ENCODE measurements at regions not wholly inside any gene's neighbourhood (a gene's known extent, or its start where the extent isn't known, plus 50 kb on each side); places are given as distances from the start of the nearest gene placed in this dataset.
"Not testable (repeated sequence)": the region's sequence is repeated elsewhere in the genome, so short reads cannot be mapped to it uniquely, and the experiment has no call there.

DNA sequence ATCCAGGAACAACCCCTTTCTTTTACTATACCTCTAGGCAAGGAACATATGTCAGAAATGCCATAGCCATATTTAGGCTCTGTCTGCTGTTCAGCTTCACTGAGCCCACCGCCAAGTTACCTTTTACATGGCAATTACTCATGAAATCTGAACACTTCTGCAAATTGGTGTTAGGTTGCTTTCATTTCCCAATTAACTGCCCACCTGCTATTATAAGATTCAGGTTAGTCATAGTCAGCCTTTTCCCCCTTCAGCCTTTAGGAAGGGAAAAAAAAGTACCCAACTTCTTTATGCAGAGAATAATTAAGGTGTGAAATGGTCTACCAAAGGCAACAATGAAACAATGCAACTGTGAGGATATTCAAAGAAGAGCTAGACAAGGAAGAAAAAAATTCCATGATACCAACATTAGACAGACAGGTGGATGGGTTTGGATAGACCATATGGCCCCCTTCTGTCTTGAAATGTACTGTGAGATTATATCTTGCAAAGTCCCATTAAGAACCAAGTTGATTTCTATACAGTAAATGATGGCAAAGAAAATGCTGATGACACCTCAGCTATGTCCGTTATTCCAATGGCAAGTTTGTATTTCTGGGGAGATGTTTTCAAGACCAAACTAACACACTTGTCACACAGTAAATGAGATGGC is 442.1 kb upstream of the NRP1 start:
- Mint-ChIP-seq H3K27me3 (ENCODE audit: unreplicated experiment) (no peaks in the 10 kb centered on the region), H3K36me3 (ENCODE audit: unreplicated experiment) (no peaks in the 10 kb centered on the region), H3K27ac (ENCODE audit: unreplicated experiment) (no peak overlapping the region), H3K4me3 (ENCODE audit: unreplicated experiment) (no peak overlapping the region), H3K9me3 (ENCODE audit: unreplicated experiment) (no peaks in the 10 kb centered on the region), H3K4me1 (ENCODE audit: unreplicated experiment) (peaks cover 2% of the 10 kb centered on the region)
- DNase-seq (ENCODE audit: extremely low spot score, unreplicated experiment), result no peak
- TF ChIP-seq, protein P1, sequence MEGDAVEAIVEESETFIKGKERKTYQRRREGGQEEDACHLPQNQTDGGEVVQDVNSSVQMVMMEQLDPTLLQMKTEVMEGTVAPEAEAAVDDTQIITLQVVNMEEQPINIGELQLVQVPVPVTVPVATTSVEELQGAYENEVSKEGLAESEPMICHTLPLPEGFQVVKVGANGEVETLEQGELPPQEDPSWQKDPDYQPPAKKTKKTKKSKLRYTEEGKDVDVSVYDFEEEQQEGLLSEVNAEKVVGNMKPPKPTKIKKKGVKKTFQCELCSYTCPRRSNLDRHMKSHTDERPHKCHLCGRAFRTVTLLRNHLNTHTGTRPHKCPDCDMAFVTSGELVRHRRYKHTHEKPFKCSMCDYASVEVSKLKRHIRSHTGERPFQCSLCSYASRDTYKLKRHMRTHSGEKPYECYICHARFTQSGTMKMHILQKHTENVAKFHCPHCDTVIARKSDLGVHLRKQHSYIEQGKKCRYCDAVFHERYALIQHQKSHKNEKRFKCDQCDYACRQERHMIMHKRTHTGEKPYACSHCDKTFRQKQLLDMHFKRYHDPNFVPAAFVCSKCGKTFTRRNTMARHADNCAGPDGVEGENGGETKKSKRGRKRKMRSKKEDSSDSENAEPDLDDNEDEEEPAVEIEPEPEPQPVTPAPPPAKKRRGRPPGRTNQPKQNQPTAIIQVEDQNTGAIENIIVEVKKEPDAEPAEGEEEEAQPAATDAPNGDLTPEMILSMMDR (IDR thresholded peaks at IDR 0.05), result no peak

DNA sequence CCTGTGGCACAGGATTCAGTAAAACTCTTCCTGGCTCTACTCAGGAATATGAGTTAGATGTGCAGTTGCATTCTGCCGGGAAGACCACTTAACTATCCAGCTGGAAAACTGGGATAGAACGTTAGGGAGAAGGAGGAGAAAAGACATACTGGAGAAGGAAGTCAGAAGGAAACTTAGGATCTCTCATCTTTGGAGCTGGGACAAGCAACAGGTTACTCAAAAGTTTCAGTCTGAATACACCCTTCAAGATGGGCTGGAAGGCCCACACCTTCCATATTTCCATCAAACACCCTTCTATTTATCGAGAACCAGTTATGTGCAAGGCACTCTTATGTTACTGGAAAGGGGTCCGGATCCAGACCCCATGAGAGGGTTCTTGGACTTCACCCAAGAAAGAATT is 440.4 kb upstream of the NRP1 start:
- H3K27me3 Mint-ChIP-seq (ENCODE audit: unreplicated experiment), result peaks cover 2% of the 10 kb centered on the region
- DNase-seq (ENCODE audit: extremely low spot score, unreplicated experiment), result no peak
- no peaks in the 10 kb centered on the region for H3K4me1 Mint-ChIP-seq (ENCODE audit: unreplicated experiment)

DNA sequence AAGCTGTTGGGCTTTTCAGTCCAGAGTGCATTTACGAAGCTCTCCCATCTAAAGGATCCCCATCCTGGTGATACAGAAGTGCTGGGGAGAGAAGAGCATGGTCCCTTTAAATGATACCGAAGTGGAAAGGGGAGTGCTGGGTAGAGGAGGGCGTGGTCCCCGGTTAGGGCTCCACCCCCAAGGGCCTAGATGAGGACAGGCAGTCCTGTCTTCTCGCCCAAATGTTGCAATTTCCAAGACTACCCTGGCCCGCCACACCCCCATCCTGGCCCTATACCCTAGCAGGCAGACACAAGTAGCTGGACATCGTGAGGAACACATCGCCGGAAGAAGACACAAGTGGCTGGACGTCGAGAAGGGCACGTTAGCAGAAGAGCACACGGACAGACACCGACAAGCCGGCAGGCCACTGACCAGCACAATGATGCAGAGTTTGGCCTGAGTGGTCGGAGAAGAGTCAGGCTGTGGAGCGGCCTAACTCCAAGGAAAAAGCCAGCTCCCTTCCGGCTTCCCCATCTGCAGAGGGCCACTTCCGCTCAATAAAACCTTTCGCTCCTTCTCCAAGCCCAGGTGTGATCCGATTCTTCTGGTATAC is 439.5 kb upstream of the NRP1 start:
- H3K27ac Mint-ChIP-seq (ENCODE audit: unreplicated experiment), result no peak overlapping the region
- DNase-seq (ENCODE audit: extremely low spot score, unreplicated experiment), result no peak
- TF ChIP-seq, protein P1 (IDR thresholded peaks at IDR 0.05), result no peak
- H3K4me1 Mint-ChIP-seq (ENCODE audit: unreplicated experiment), result no peaks in the 10 kb centered on the region
- no peaks in the 10 kb centered on the region for H3K9me3 Mint-ChIP-seq (ENCODE audit: unreplicated experiment)
- peaks cover 2% of the 10 kb centered on the region for H3K27me3 Mint-ChIP-seq (ENCODE audit: unreplicated experiment)
- no peaks in the 10 kb centered on the region for H3K36me3 Mint-ChIP-seq (ENCODE audit: unreplicated experiment)
- H3K4me3 Mint-ChIP-seq (ENCODE audit: unreplicated experiment), result no peak overlapping the region

More for the DNA sequence above, 440.4 kb upstream of the NRP1 start:
- H3K27ac Mint-ChIP-seq (ENCODE audit: unreplicated experiment), result no peak overlapping the region
- no peaks in the 10 kb centered on the region for H3K36me3 Mint-ChIP-seq (ENCODE audit: unreplicated experiment)
- TF ChIP-seq, protein P1 (IDR thresholded peaks at IDR 0.05), result no peak
- no peak overlapping the region for H3K4me3 Mint-ChIP-seq (ENCODE audit: unreplicated experiment)
- no peaks in the 10 kb centered on the region for H3K9me3 Mint-ChIP-seq (ENCODE audit: unreplicated experiment)

DNA sequence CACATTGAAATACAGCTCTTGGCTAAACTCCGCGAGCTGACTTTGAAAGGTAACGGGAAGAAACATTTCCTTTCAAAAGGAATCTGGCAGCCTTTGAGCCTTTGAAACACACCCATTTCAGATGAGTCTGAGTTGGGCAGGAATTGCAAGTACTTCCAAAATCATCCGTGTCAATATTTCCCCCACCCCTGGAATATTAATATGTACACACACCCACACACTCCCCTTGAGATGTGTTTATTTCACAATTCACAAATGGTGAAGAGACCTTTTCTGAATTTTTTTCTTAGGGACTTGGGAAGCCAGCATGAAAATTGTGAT is 438.7 kb upstream of the NRP1 start:
- Mint-ChIP-seq H3K4me3 (ENCODE audit: unreplicated experiment) (no peak overlapping the region), H3K4me1 (ENCODE audit: unreplicated experiment) (no peaks in the 10 kb centered on the region), H3K27ac (ENCODE audit: unreplicated experiment) (no peak overlapping the region), H3K9me3 (ENCODE audit: unreplicated experiment) (no peaks in the 10 kb centered on the region), H3K36me3 (ENCODE audit: unreplicated experiment) (no peaks in the 10 kb centered on the region), H3K27me3 (ENCODE audit: unreplicated experiment) (peaks cover 2% of the 10 kb centered on the region)
- DNase-seq (ENCODE audit: extremely low spot score, unreplicated experiment), result no peak
- TF ChIP-seq, protein P1 (IDR thresholded peaks at IDR 0.05), result no peak

DNA sequence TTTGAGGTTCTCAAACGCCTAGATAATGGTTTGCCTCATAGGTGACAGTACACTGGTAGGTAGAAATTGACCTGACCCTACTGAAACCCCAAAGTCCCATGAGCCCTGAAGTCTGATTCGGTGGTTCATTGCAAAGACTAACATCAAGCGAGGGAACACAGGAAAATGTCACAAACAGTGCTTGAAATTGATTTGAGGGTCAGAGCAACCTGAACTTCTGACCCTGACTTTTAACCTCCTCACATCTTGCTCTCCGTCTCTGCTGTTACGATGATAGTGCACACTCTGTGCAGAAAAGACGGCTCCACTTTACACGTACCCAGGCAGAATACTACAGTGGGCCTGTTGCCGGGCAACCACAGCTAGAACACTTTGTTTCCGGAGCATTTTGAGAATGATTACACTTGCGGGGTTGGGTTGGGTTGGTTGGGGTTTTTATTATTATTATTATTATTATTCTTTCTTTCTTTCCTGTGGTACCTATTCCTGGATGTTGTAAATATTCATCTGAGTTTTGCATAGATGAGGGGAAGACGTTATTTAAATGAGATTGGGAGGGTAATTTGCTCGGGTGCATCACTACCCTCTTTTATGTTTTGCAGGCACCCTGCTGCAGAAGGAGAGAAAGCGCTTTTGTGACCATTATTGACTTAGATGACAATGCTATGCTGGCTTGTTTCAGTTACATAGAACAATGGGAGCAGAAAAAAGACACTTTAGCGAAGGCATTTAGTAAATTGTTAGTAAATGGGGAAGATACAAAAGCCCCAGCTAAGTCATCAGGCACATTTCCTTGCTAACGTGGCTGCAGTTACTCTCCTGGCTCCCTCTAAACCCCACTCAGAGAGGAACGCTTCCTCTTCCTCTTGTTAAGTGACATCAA is 438.1 kb upstream of the NRP1 start:
- peaks cover 2% of the 10 kb centered on the region for H3K27me3 Mint-ChIP-seq (ENCODE audit: unreplicated experiment)
- TF ChIP-seq, protein P1 (IDR thresholded peaks at IDR 0.05), result no peak
- no peaks in the 10 kb centered on the region for H3K36me3 Mint-ChIP-seq (ENCODE audit: unreplicated experiment)
- H3K9me3 Mint-ChIP-seq (ENCODE audit: unreplicated experiment), result no peaks in the 10 kb centered on the region
- DNase-seq (ENCODE audit: extremely low spot score, unreplicated experiment), result no peak
- no peak overlapping the region for H3K27ac Mint-ChIP-seq (ENCODE audit: unreplicated experiment)
- H3K4me3 Mint-ChIP-seq (ENCODE audit: unreplicated experiment), result no peak overlapping the region
- H3K4me1 Mint-ChIP-seq (ENCODE audit: unreplicated experiment), result no peaks in the 10 kb centered on the region

DNA sequence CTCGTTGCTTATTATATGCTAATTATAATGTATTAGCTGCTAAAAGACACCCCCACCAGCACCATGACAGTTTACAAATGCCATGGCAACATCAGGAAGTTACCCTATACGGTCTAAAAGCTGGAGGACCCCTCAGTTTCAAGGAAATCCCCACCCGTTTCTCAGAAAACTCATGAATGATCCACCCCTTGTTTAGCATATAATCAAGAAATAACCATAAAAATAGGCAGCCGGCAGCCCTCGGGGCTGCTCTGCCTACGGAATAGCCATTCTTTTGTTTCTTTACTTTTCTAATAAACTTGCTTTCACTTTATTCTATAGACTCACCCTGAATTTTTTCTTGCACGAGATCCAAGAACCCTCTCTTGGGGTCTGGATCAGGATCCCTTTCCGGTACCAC is 437.4 kb upstream of the NRP1 start:
- not testable (repeated sequence) for DNase-seq (ENCODE audit: extremely low spot score, unreplicated experiment); H3K9me3 Mint-ChIP-seq (ENCODE audit: unreplicated experiment); H3K4me1 Mint-ChIP-seq (ENCODE audit: unreplicated experiment); H3K36me3 Mint-ChIP-seq (ENCODE audit: unreplicated experiment); H3K4me3 Mint-ChIP-seq (ENCODE audit: unreplicated experiment); H3K27ac Mint-ChIP-seq (ENCODE audit: unreplicated experiment); H3K27me3 Mint-ChIP-seq (ENCODE audit: unreplicated experiment)

All from osteocyte (in vitro differentiated cells).